ENCODE measurements at regions not wholly inside any gene's neighbourhood (a gene's known extent, or its start where the extent isn't known, plus 50 kb on each side); places are given as distances from the start of the nearest gene placed in this dataset.

DNA sequence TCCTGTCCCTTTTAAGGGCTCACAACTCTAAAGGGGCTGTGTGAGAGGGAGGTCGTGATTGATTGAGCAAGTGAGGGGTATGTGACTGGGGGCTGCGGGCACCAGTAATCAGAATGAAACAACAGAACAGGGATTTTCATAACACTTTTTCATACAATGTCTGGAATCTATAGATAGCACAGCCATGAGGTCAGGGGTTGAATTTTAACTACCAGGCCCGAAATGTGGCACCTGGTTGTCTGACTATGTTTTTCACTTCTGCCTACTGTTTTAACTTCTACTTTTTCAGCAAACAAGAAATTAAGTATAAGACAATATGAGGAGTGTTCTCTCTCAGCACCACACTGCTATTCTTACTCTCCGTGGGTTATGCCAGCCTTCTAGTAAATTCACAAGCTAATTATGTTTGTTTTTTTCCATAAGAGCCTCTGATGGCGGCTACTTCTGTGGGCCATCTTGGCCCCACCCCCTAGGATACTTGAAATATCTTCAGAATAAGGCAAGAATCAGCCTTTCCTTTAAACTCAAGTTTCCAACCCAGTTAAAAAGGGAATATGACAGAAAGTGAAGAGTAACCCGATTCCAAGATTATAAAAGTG, 552.8 kb upstream of the CHORDC1 start:
- Histone ChIP-seq H3K4me3 (ENCODE audit: low read depth, low read length) (no peak overlapping the region), H3K36me3 (ENCODE audit: control insufficient read depth, insufficient read depth, low read length) (no peaks in the 10 kb centered on the region), H3K4me1 (no peaks in the 10 kb centered on the region), H3K27me3 (replicated peaks; ENCODE audit: control insufficient read depth, insufficient read depth, low read length) (no peaks in the 10 kb centered on the region), H3K9me3 (no peaks in the 10 kb centered on the region)
- ChIA-PET POLR2A (no interaction called here), CTCF (no interaction called here)
- no peak for DNase-seq
- Mint-ChIP-seq H3K27ac (ENCODE audit: unreplicated experiment) (no peak overlapping the region), H3K9me3 (ENCODE audit: unreplicated experiment) (peaks cover 12% of the 10 kb centered on the region), H3K4me3 (ENCODE audit: unreplicated experiment) (no peak overlapping the region), H3K36me3 (ENCODE audit: insufficient read depth, unreplicated experiment) (no peaks in the 10 kb centered on the region), H3K27me3 (ENCODE audit: insufficient read depth, unreplicated experiment) (peaks cover 4% of the 10 kb centered on the region), H3K4me1 (ENCODE audit: low read depth, unreplicated experiment) (no peaks in the 10 kb centered on the region)
- BruUV-seq (replicated peaks), result no TSS peak
- TF ChIP-seq, protein P1, sequence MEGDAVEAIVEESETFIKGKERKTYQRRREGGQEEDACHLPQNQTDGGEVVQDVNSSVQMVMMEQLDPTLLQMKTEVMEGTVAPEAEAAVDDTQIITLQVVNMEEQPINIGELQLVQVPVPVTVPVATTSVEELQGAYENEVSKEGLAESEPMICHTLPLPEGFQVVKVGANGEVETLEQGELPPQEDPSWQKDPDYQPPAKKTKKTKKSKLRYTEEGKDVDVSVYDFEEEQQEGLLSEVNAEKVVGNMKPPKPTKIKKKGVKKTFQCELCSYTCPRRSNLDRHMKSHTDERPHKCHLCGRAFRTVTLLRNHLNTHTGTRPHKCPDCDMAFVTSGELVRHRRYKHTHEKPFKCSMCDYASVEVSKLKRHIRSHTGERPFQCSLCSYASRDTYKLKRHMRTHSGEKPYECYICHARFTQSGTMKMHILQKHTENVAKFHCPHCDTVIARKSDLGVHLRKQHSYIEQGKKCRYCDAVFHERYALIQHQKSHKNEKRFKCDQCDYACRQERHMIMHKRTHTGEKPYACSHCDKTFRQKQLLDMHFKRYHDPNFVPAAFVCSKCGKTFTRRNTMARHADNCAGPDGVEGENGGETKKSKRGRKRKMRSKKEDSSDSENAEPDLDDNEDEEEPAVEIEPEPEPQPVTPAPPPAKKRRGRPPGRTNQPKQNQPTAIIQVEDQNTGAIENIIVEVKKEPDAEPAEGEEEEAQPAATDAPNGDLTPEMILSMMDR (IDR thresholded peaks at IDR 0.05; ENCODE audit: insufficient read depth in 1 of 2, low read depth in 1 of 2, low read length in 1 of 2, severe bottlenecking in 1 of 2, unreplicated experiment in 1 of 2), result no peak
- intact Hi-C loops (cut with micrococcal nuclease; ENCODE audit: unreplicated experiment), result no loop called here

DNA sequence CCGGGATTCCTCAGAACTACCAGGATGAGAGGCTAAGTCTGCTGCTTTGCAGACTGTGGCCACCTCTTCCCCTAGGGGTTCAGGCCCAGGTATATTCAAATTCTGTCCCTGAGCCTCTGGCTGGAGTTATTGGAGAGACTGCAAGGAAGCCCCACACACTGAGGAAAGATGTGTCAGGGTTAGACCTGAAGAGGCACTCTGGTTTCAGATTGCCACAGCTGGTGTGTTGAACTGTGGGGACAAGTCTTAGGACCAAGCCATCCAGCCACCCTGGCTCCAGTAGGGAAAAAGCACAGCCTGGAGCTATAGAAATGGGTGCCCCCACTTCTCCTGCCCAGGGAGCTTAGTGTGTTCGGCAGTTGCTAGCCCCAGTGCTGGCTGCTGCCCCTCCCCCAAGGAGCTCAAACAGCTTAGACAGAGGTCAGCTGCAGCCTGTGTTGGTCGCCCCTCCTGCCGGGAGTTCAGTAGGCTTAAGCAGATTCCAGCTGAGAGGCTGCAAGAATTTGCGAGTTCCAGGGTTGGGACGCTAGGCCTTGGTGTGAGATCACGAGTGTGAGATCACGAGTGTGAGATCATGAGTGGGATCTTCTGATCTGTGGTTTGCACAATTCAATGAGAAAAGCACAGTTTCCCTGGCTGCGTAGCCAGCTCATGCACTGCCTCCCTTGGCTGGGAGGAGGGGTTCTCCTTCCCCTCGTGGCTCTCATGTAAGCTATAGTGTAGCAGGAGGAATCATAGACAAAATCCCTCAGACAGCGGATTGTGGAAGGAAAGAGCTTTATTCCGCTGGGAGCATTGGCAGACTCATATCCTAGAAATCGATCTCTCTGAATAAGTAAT, 552.1 kb upstream of the CHORDC1 start:
- no peaks in the 10 kb centered on the region for H3K9me3 ChIP-seq
- no peaks in the 10 kb centered on the region for H3K4me1 ChIP-seq
- no TSS peak for BruUV-seq (replicated peaks)
- DNase-seq, result no peak
- H3K36me3 Mint-ChIP-seq (ENCODE audit: insufficient read depth, unreplicated experiment), result no peaks in the 10 kb centered on the region
- H3K4me3 ChIP-seq (ENCODE audit: low read depth, low read length), result no peak overlapping the region
- no peak overlapping the region for H3K4me3 Mint-ChIP-seq (ENCODE audit: unreplicated experiment)
- CTCF ChIA-PET, result no interaction called here
- no peaks in the 10 kb centered on the region for H3K36me3 ChIP-seq (ENCODE audit: control insufficient read depth, insufficient read depth, low read length)
- TF ChIP-seq, protein P1 (IDR thresholded peaks at IDR 0.05; ENCODE audit: insufficient read depth in 1 of 2, low read depth in 1 of 2, low read length in 1 of 2, severe bottlenecking in 1 of 2, unreplicated experiment in 1 of 2), result no peak
- no peaks in the 10 kb centered on the region for H3K27me3 ChIP-seq (replicated peaks; ENCODE audit: control insufficient read depth, insufficient read depth, low read length)
- POLR2A ChIA-PET, result no interaction called here
- H3K27ac Mint-ChIP-seq (ENCODE audit: unreplicated experiment), result no peak overlapping the region
- intact Hi-C loops (cut with micrococcal nuclease; ENCODE audit: unreplicated experiment), result no loop called here
- H3K9me3 Mint-ChIP-seq (ENCODE audit: unreplicated experiment), result peaks cover 12% of the 10 kb centered on the region
- no peaks in the 10 kb centered on the region for H3K27me3 Mint-ChIP-seq (ENCODE audit: insufficient read depth, unreplicated experiment)
- no peaks in the 10 kb centered on the region for H3K4me1 Mint-ChIP-seq (ENCODE audit: low read depth, unreplicated experiment)

DNA sequence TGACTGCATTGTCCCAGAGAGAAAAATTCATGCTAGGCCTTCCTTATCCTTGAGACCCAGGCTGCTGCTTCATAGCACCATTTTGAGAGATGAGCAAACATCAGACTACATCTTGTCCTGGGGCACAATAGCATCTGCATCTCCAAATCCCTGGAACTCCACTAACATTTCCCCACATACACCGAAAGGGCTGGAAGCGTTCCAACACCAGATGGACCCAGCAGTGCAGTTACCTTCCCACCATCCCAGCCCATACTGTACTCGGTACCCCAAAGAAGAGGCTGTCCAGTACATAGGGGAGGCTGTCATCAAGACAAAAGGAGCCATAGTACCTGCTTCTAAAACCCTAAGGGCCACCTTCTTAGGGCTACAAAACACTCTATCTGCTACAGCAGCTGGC, 547.2 kb upstream of the CHORDC1 start:
- DNase-seq, result no peak
- TF ChIP-seq, protein P1 (IDR thresholded peaks at IDR 0.05; ENCODE audit: insufficient read depth in 1 of 2, low read depth in 1 of 2, low read length in 1 of 2, severe bottlenecking in 1 of 2, unreplicated experiment in 1 of 2), result no peak
- Mint-ChIP-seq H3K4me1 (ENCODE audit: low read depth, unreplicated experiment) (no peaks in the 10 kb centered on the region), H3K4me3 (ENCODE audit: unreplicated experiment) (no peak overlapping the region), H3K27ac (ENCODE audit: unreplicated experiment) (no peak overlapping the region), H3K36me3 (ENCODE audit: insufficient read depth, unreplicated experiment) (no peaks in the 10 kb centered on the region), H3K27me3 (ENCODE audit: insufficient read depth, unreplicated experiment) (peaks cover 3% of the 10 kb centered on the region), H3K9me3 (ENCODE audit: unreplicated experiment) (no peaks in the 10 kb centered on the region)
- CTCF ChIA-PET, result no interaction called here
- intact Hi-C loops (cut with micrococcal nuclease; ENCODE audit: unreplicated experiment), result no loop called here
- Histone ChIP-seq H3K9me3 (no peaks in the 10 kb centered on the region), H3K36me3 (ENCODE audit: control insufficient read depth, insufficient read depth, low read length) (no peaks in the 10 kb centered on the region), H3K4me3 (ENCODE audit: low read depth, low read length) (no peak overlapping the region), H3K27me3 (replicated peaks; ENCODE audit: control insufficient read depth, insufficient read depth, low read length) (no peaks in the 10 kb centered on the region), H3K4me1 (no peaks in the 10 kb centered on the region)
- POLR2A ChIA-PET, result no interaction called here
- no TSS peak for BruUV-seq (replicated peaks)

Measured in Caco-2 (cell line).